ENCODE measurements at regions not wholly inside any gene's neighbourhood (a gene's known extent, or its start where the extent isn't known, plus 50 kb on each side); places are given as distances from the start of the nearest gene placed in this dataset.
A peak's percentile ranks its signal among the peaks of the same experiment; 100 is the strongest.

- no peak overlapping the region for H3T11ph ChIP-seq (ENCODE audit: low read length)
- H4K8ac ChIP-seq (replicated peaks; ENCODE audit: insufficient read length, low read depth, low read length): no peak overlapping the region
- WGBS (ENCODE audit: extremely low coverage, insufficient read length, low lambda C conversion rate): no CpG with 5 or more reads among the region's 2 CpGs
- H3K4me1 ChIP-seq (ENCODE audit: insufficient read depth, low read length): peaks cover 2% of the 10 kb centered on the region; the same call in 1 of the 2 replicates
- H3K9ac ChIP-seq (ENCODE audit: extremely low read depth, insufficient read length, low read length): no peak overlapping the region
- H2BK120ac ChIP-seq (ENCODE audit: low read depth, low read length, poor library complexity, severe bottlenecking): no peak overlapping the region
- no peaks in the 10 kb centered on the region for H3K79me1 ChIP-seq (ENCODE audit: insufficient read depth, low read depth, low read length, poor library complexity, severe bottlenecking)
- H3K14ac ChIP-seq (ENCODE audit: insufficient read depth, low read length): no peak overlapping the region
- peak overlapping the region in 2 of 3 experiments; percentile 34 to 62; a peak in 3 of 7 replicates for H3K27ac Mint-ChIP-seq
- H4K5ac ChIP-seq (ENCODE audit: insufficient read length, low read depth, low read length): no peak overlapping the region
- no peak overlapping the region for H3K23ac ChIP-seq (ENCODE audit: insufficient read length, low read depth, low read length)
- no peak overlapping the region for H3K4ac ChIP-seq (ENCODE audit: low read depth, low read length)
- no peak overlapping the region for H2AK5ac ChIP-seq (ENCODE audit: insufficient read length, low read length)
- peaks cover 1 to 8% (median 2%) of the 10 kb centered on the region in 3 experiments; a peak in 2 of 7 replicates for H3K36me3 Mint-ChIP-seq (ENCODE audit: insufficient read depth in 1 of 3, low read depth in 3 of 3)
- H2BK15ac ChIP-seq (ENCODE audit: low read depth, low read length): no peak overlapping the region
- H3K18ac ChIP-seq (ENCODE audit: insufficient read length, low read depth, low read length): no peak overlapping the region
- H3K9me3 Mint-ChIP-seq: peaks cover 0 to 3% of the 10 kb centered on the region in 2 experiments; a peak in 1 of 5 replicates
- no peaks in the 10 kb centered on the region for H4K20me1 ChIP-seq (ENCODE audit: control insufficient read depth, insufficient read depth, insufficient read length)
- no peak overlapping the region for H2BK5ac ChIP-seq (ENCODE audit: insufficient read length, low read length)
- peaks cover 44 to 49% of the 10 kb centered on the region in 2 experiments for H3K4me1 Mint-ChIP-seq
- H3K9me3 ChIP-seq (ENCODE audit: control insufficient read depth, low read depth, low read length): no peaks in the 10 kb centered on the region
- no peaks in the 10 kb centered on the region for H3K27me3 Mint-ChIP-seq (ENCODE audit: low read depth)
- H4K91ac ChIP-seq (ENCODE audit: insufficient read length, low read depth, low read length): no peak overlapping the region
- no peak for DNase-seq
- H3K27ac ChIP-seq (ENCODE audit: insufficient read length, low read depth, low read length): peak overlapping the region; percentile 46
- no peaks in the 10 kb centered on the region for H3K23me2 ChIP-seq (ENCODE audit: insufficient read length, low read depth, low read length, poor library complexity, severe bottlenecking)
- no peak overlapping the region for H3K4me2 ChIP-seq (ENCODE audit: insufficient read depth, insufficient read length, low read length)
- H2AFZ ChIP-seq (ENCODE audit: low read length): no peak overlapping the region
- H2BK12ac ChIP-seq (ENCODE audit: insufficient read length, low read depth, low read length): no peak overlapping the region
- H2BK20ac ChIP-seq (ENCODE audit: low read depth, low read length, poor library complexity, severe bottlenecking): no peak overlapping the region
- no peak overlapping the region; a peak in 2 of 5 replicates for H3K4me3 Mint-ChIP-seq
- H3K79me2 ChIP-seq (ENCODE audit: insufficient read depth, low read length): no peaks in the 10 kb centered on the region
- TF ChIP-seq CTCF (conservative IDR thresholded peaks at IDR 0.05): no peak
- no peak overlapping the region for H3K56ac ChIP-seq (ENCODE audit: insufficient read length, low read depth, low read length)
- no peaks in the 10 kb centered on the region for H3K27me3 ChIP-seq (ENCODE audit: insufficient read depth, low read length)
Observed at GRCh38 chr3:164845739-164846138, 232.6 kb downstream of the SI start.
